GM23338 (cell line): ENCODE measurements at regions not wholly inside any gene's neighbourhood (a gene's known extent, or its start where the extent isn't known, plus 50 kb on each side); places are given as distances from the start of the nearest gene placed in this dataset.

Source experiments
- ATAC-seq: fragments of 200-7000 bp; cut with Tn5 transposase; 3 replicates; pipeline ENCODE4 v1.9.1; 2020
- DNase-seq: peaks from one replicate; pipeline ENCODE4 v3.0.0-alpha.2; 2015; ENCODE audit warnings: low spot score
- H2AFZ ChIP-seq: fragments of 200-600 bp; sonication (generic); 2 replicates; pipeline ENCODE4 v1.8.0; 2016; ENCODE audit warnings: antibody characterized with exemption, mild to moderate bottlenecking, moderate library complexity
- H3F3A ChIP-seq: fragments of 200-600 bp; sonication (generic); replicated peaks from 2 replicates; pipeline ENCODE4 v1.8.0; 2017; ENCODE audit warnings: antibody characterized with exemption, mixed run types, low read depth
- H3K27ac ChIP-seq: fragments of 200-600 bp; sonication (generic); 2 replicates; pipeline ENCODE4 v1.6.1; 2016; ENCODE audit warnings: low read depth
- H3K27me3 ChIP-seq: fragments of 200-600 bp; sonication (generic); 2 replicates; pipeline ENCODE4 v1.8.0; 2016; ENCODE audit warnings: mild to moderate bottlenecking, mixed run types, moderate library complexity; ENCODE audit not compliant: insufficient read depth
- H3K36me3 ChIP-seq: fragments of 200-600 bp; sonication (generic); 2 replicates; pipeline ENCODE4 v1.8.0; 2016; ENCODE audit warnings: mild to moderate bottlenecking; ENCODE audit not compliant: insufficient read depth
- H3K4me1 ChIP-seq: fragments of 200-600 bp; sonication (generic); 2 replicates; pipeline ENCODE4 v1.8.0; 2016; ENCODE audit warnings: mild to moderate bottlenecking, moderate library complexity; ENCODE audit not compliant: insufficient read depth
- H3K4me2 ChIP-seq: fragments of 200-600 bp; sonication (generic); 2 replicates; pipeline ENCODE4 v1.7.1; 2017; ENCODE audit warnings: mixed run types
- H3K4me3 ChIP-seq: fragments of 200-600 bp; sonication (generic); 2 replicates; pipeline ENCODE4 v1.6.1; 2016; ENCODE audit warnings: mixed run types
- H3K79me2 ChIP-seq: fragments of 200-600 bp; sonication (generic); replicated peaks from 2 replicates; pipeline ENCODE4 v1.8.0; 2017; ENCODE audit warnings: mild to moderate bottlenecking; ENCODE audit not compliant: insufficient read depth
- H3K9me2 ChIP-seq: fragments of 200-600 bp; sonication (generic); 2 replicates; pipeline ENCODE4 v1.8.0; 2017; ENCODE audit not compliant: insufficient read depth
- H4K20me1 ChIP-seq: fragments of 200-600 bp; sonication (generic); replicated peaks from 2 replicates; pipeline ENCODE4 v1.8.0; 2017; ENCODE audit warnings: mild to moderate bottlenecking; ENCODE audit not compliant: insufficient read depth
- H3K27ac Mint-ChIP-seq: 2 replicates; pipeline ENCODE4 v1.8.0; 2020; ENCODE audit warnings: inconsistent platforms, mild to moderate bottlenecking, moderate library complexity, mixed read lengths
- H3K27me3 Mint-ChIP-seq: 3 replicates; pipeline ENCODE4 v1.8.0; 2022; ENCODE audit warnings: low read depth, mild to moderate bottlenecking, moderate library complexity, mixed read lengths, inconsistent platforms; ENCODE audit not compliant: insufficient read depth, poor library complexity
- H3K36me3 Mint-ChIP-seq: 3 replicates; pipeline ENCODE4 v1.8.0; 2021; ENCODE audit warnings: low read depth, mild to moderate bottlenecking, inconsistent platforms, moderate library complexity, mixed read lengths
- H3K4me1 Mint-ChIP-seq: 3 replicates; pipeline ENCODE4 v1.8.0; 2020; ENCODE audit warnings: mild to moderate bottlenecking, inconsistent platforms, mixed read lengths
- H3K4me3 Mint-ChIP-seq: 3 replicates; pipeline ENCODE4 v1.8.0; 2021; ENCODE audit warnings: moderate library complexity, mild to moderate bottlenecking, inconsistent platforms, mixed read lengths
- H3K9me3 Mint-ChIP-seq: 3 replicates; pipeline ENCODE4 v1.8.0; 2020; ENCODE audit warnings: moderate library complexity, mild to moderate bottlenecking, inconsistent platforms, mixed read lengths
- CREB1 ChIP-seq: fragments of 250-450 bp; sonication (Bioruptor Pico); IDR thresholded peaks from 2 replicates; pipeline ENCODE4 v1.5.0; 2020; ENCODE audit warnings: low read depth, mild to moderate bottlenecking, moderate library complexity
- ETS1 ChIP-seq: IDR thresholded peaks from 2 replicates; pipeline ENCODE4 v1.6.1; 2016; ENCODE audit warnings: antibody characterized with exemption
- EZH2phosphoT487 ChIP-seq: fragments of 200-600 bp; sonication (generic); IDR thresholded peaks from one replicate; pipeline ENCODE4 v1.8.1; 2018; ENCODE audit warnings: antibody characterized with exemption; ENCODE audit not compliant: unreplicated experiment
- JUNB ChIP-seq: IDR thresholded peaks from one replicate; pipeline ENCODE4 v1.6.1; 2016; ENCODE audit warnings: antibody characterized with exemption; ENCODE audit not compliant: unreplicated experiment
- NANOG ChIP-seq: IDR thresholded peaks from 2 replicates; pipeline ENCODE4 v1.6.1; 2016; ENCODE audit warnings: antibody characterized with exemption, borderline replicate concordance
- POLR2AphosphoS5 ChIP-seq: IDR thresholded peaks from 2 replicates; pipeline ENCODE4 v1.6.1; 2016; ENCODE audit warnings: antibody characterized with exemption, low read depth
- STAT1 ChIP-seq: IDR thresholded peaks from one replicate; pipeline ENCODE4 v1.6.1; 2016; ENCODE audit warnings: antibody characterized with exemption; ENCODE audit not compliant: unreplicated experiment
- ZNF331 ChIP-seq: fragments of 250-450 bp; sonication (Bioruptor Pico); IDR thresholded peaks from 2 replicates; pipeline ENCODE4 v1.5.0; 2020; ENCODE audit warnings: low read depth, mild to moderate bottlenecking, moderate library complexity
- TF ChIP-seq, protein P1 (sequence below), 2 experiments: fragments of 200-600 bp in 1 of 2; sonication (generic) in 1 of 2; conservative IDR thresholded peaks; 2 replicates each; pipeline versions ENCODE4 v1.5.1 to v1.6.1; 2016 to 2017; ENCODE audit warnings: antibody characterized with exemption in 2 of 2, low read depth in 2 of 2, mild to moderate bottlenecking in 2 of 2, moderate library complexity in 1 of 2

- no peak for TF ChIP-seq CREB1 (CRISPR knock-in tag)
- TF ChIP-seq, protein P1, sequence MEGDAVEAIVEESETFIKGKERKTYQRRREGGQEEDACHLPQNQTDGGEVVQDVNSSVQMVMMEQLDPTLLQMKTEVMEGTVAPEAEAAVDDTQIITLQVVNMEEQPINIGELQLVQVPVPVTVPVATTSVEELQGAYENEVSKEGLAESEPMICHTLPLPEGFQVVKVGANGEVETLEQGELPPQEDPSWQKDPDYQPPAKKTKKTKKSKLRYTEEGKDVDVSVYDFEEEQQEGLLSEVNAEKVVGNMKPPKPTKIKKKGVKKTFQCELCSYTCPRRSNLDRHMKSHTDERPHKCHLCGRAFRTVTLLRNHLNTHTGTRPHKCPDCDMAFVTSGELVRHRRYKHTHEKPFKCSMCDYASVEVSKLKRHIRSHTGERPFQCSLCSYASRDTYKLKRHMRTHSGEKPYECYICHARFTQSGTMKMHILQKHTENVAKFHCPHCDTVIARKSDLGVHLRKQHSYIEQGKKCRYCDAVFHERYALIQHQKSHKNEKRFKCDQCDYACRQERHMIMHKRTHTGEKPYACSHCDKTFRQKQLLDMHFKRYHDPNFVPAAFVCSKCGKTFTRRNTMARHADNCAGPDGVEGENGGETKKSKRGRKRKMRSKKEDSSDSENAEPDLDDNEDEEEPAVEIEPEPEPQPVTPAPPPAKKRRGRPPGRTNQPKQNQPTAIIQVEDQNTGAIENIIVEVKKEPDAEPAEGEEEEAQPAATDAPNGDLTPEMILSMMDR (conservative IDR thresholded peaks at IDR 0.05; ENCODE audit: low read depth in 2 of 2): no peak
- no peak for TF ChIP-seq STAT1
- no peak for TF ChIP-seq ZNF331 (CRISPR knock-in tag)
- TF ChIP-seq POLR2AphosphoS5: no peak
Observed at GRCh38 chr15:97316362-97316761, 644.1 kb upstream of the ARRDC4 start (continued).

- Histone ChIP-seq H3K27me3 (no peaks in the 10 kb centered on the region), H3K4me2 (no peak overlapping the region), H3F3A (no peaks in the 10 kb centered on the region), H3K79me2 (peaks cover 29% of the 10 kb centered on the region), H3K9me2 (no peaks in the 10 kb centered on the region), H3K4me3 (no peak overlapping the region), H3K36me3 (no peaks in the 10 kb centered on the region), H3K27ac (no peak overlapping the region), H2AFZ (no peak overlapping the region), H3K4me1 (no peaks in the 10 kb centered on the region), H4K20me1 (no peaks in the 10 kb centered on the region)
- H3K4me3 Mint-ChIP-seq: no peak overlapping the region
- H3K27me3 Mint-ChIP-seq: no peaks in the 10 kb centered on the region
- TF ChIP-seq POLR2AphosphoS5 (no peak), ZNF331 (CRISPR knock-in tag) (no peak), EZH2phosphoT487 (no peak), JUNB (no peak)
- H3K27ac Mint-ChIP-seq: no peak overlapping the region
- H3K9me3 Mint-ChIP-seq: no peaks in the 10 kb centered on the region
- DNase-seq (no peak), ATAC-seq (no peak)
- no peaks in the 10 kb centered on the region for H3K4me1 Mint-ChIP-seq
- H3K36me3 Mint-ChIP-seq: no peaks in the 10 kb centered on the region
Observed at GRCh38 chr15:97317163-97317562, 643.3 kb upstream of the ARRDC4 start.

DNA sequence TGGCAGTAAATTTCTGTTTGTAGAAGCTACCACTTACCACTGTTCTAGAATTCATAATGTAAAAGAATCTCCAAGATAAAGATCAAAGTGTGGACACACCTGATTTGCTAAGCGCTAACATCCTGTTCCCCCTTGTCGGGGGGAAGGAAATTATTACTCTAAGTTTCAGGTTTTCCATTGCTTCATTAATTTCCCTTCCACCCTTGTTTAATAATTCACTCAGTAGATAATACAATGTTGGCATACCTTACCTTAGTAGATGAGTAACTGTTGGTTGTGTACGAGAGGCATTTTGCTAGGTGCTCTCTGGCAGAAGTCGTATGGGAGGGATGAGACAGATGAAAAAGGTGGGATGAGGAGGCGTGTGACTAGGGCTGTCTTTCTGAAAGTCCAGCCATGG, 641.2 kb upstream of the ARRDC4 start:
- H3K79me2 ChIP-seq: peaks cover 34% of the 10 kb centered on the region
- no peaks in the 10 kb centered on the region for H3K36me3 ChIP-seq
- Mint-ChIP-seq H3K4me1 (no peaks in the 10 kb centered on the region), H3K27ac (no peak overlapping the region), H3K36me3 (no peaks in the 10 kb centered on the region), H3K4me3 (no peak overlapping the region), H3K9me3 (no peaks in the 10 kb centered on the region), H3K27me3 (no peaks in the 10 kb centered on the region)
- H3K9me2 ChIP-seq: no peaks in the 10 kb centered on the region
- ATAC-seq: no peak
- no peaks in the 10 kb centered on the region for H3K4me1 ChIP-seq
- TF ChIP-seq EZH2phosphoT487 (no peak), ETS1 (no peak), POLR2AphosphoS5 (no peak), ZNF331 (CRISPR knock-in tag) (no peak), NANOG (no peak)
- TF ChIP-seq, protein P1 (conservative IDR thresholded peaks at IDR 0.05; ENCODE audit: low read depth in 2 of 2): no peak
- no peaks in the 10 kb centered on the region for H3F3A ChIP-seq
- H4K20me1 ChIP-seq: no peaks in the 10 kb centered on the region
- no peak overlapping the region for H2AFZ ChIP-seq
- no peak for DNase-seq
- no peak overlapping the region for H3K27ac ChIP-seq
- no peaks in the 10 kb centered on the region for H3K27me3 ChIP-seq
- no peak overlapping the region for H3K4me3 ChIP-seq
- no peak overlapping the region for H3K4me2 ChIP-seq
